ENCODE measurements at regions not wholly inside any gene's neighbourhood (a gene's known extent, or its start where the extent isn't known, plus 50 kb on each side); places are given as distances from the start of the nearest gene placed in this dataset.
A peak's percentile ranks its signal among the peaks of the same experiment; 100 is the strongest.

GRCh38 chr15:29456964-29457363 is 187.3 kb upstream of the NSMCE3 start:
- no peak for TF ChIP-seq CTCF (IDR thresholded peaks at IDR 0.05; ENCODE audit: insufficient read depth, low read depth, low read length, missing control alignments)
- no peak for DNase-seq (ENCODE audit: low read depth)
- no peak overlapping the region for H3K4me3 ChIP-seq (ENCODE audit: low read depth, low read length)

GRCh38 chr15:29456255-29456654 is 186.6 kb upstream of the NSMCE3 start:
- no peak for TF ChIP-seq CTCF (IDR thresholded peaks at IDR 0.05; ENCODE audit: insufficient read depth, low read depth, low read length, missing control alignments)
- peak; percentile 49 for DNase-seq (ENCODE audit: low read depth)
- H3K4me3 ChIP-seq (ENCODE audit: low read depth, low read length): no peak overlapping the region

- TF ChIP-seq CTCF (IDR thresholded peaks at IDR 0.05; ENCODE audit: insufficient read depth, low read depth, low read length, missing control alignments): no peak
- H3K4me3 ChIP-seq (ENCODE audit: low read depth, low read length): no peak overlapping the region
- DNase-seq (ENCODE audit: low read depth): no peak
Observed at GRCh38 chr15:29455530-29455929, 185.9 kb upstream of the NSMCE3 start.

- no peak for DNase-seq (ENCODE audit: low read depth)
- TF ChIP-seq CTCF (IDR thresholded peaks at IDR 0.05; ENCODE audit: insufficient read depth, low read depth, low read length, missing control alignments): no peak
- no peak overlapping the region for H3K4me3 ChIP-seq (ENCODE audit: low read depth, low read length)
Observed at GRCh38 chr15:29455055-29455454, 185.4 kb upstream of the NSMCE3 start.

GRCh38 chr15:29454506-29454905 is 184.9 kb upstream of the NSMCE3 start:
- no peak for TF ChIP-seq CTCF (IDR thresholded peaks at IDR 0.05; ENCODE audit: insufficient read depth, low read depth, low read length, missing control alignments)
- H3K4me3 ChIP-seq (ENCODE audit: low read depth, low read length): no peak overlapping the region
- DNase-seq (ENCODE audit: low read depth): no peak

GRCh38 chr15:29452881-29453731 is 183.5 kb upstream of the NSMCE3 start:
- no peak for TF ChIP-seq CTCF (IDR thresholded peaks at IDR 0.05; ENCODE audit: insufficient read depth, low read depth, low read length, missing control alignments)
- H3K4me3 ChIP-seq (ENCODE audit: low read depth, low read length): no peak overlapping the region
- DNase-seq (ENCODE audit: low read depth): no peak
